ENCODE measurements at regions not wholly inside any gene's neighbourhood (a gene's known extent, or its start where the extent isn't known, plus 50 kb on each side); places are given as distances from the start of the nearest gene placed in this dataset.

DNA sequence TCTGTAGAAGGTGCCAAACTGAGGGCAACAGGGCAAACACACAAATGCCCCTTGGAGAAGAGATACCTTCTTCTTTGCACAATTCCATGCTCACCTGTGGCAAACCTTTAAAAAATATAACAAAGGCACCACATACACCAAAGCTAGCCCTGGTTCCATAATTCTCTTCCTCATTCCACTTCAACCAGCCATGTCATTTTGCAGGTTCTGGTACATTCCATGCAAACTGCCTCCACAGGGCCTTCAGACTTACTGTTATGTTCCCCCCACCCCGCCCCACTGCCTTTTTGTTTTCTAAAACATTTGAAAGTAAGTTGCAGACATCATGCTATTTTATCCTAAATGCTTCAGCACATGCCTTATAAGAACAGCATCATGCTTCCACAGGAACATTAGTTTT, 269.0 kb downstream of the NSUN3 start:
- Histone ChIP-seq H3K9me3 (ENCODE audit: insufficient read depth, low read depth, low read length) (no peaks in the 10 kb centered on the region), H3K4me1 (ENCODE audit: insufficient read depth, low read length) (no peaks in the 10 kb centered on the region), H3K27ac (ENCODE audit: low read depth, low read length) (no peak overlapping the region), H3K4me3 (ENCODE audit: insufficient read depth, low read depth, low read length) (no peak overlapping the region), H3K36me3 (ENCODE audit: insufficient read depth, low read length) (no peaks in the 10 kb centered on the region), H3K4me2 (ENCODE audit: low read length) (no peak overlapping the region), H3K27me3 (ENCODE audit: insufficient read depth, low read length) (no peaks in the 10 kb centered on the region), H3K79me2 (ENCODE audit: insufficient read depth, low read length) (no peaks in the 10 kb centered on the region), H3K9ac (ENCODE audit: low read length) (no peak overlapping the region), H4K20me1 (ENCODE audit: insufficient read depth, low read length) (no peaks in the 10 kb centered on the region), H2AFZ (ENCODE audit: low read depth, low read length) (no peak overlapping the region)
- Mint-ChIP-seq H3K36me3 (ENCODE audit: low read depth, unreplicated experiment) (no peaks in the 10 kb centered on the region), H3K4me1 (ENCODE audit: low read depth, unreplicated experiment) (no peaks in the 10 kb centered on the region), H3K9me3 (ENCODE audit: unreplicated experiment) (peaks cover 2% of the 10 kb centered on the region), H3K27me3 (ENCODE audit: low read depth, unreplicated experiment) (no peaks in the 10 kb centered on the region), H3K27ac (ENCODE audit: unreplicated experiment) (no peak overlapping the region), H3K4me3 (ENCODE audit: unreplicated experiment) (no peak overlapping the region)
- no peak for FAIRE-seq
- TF ChIP-seq, protein P1, sequence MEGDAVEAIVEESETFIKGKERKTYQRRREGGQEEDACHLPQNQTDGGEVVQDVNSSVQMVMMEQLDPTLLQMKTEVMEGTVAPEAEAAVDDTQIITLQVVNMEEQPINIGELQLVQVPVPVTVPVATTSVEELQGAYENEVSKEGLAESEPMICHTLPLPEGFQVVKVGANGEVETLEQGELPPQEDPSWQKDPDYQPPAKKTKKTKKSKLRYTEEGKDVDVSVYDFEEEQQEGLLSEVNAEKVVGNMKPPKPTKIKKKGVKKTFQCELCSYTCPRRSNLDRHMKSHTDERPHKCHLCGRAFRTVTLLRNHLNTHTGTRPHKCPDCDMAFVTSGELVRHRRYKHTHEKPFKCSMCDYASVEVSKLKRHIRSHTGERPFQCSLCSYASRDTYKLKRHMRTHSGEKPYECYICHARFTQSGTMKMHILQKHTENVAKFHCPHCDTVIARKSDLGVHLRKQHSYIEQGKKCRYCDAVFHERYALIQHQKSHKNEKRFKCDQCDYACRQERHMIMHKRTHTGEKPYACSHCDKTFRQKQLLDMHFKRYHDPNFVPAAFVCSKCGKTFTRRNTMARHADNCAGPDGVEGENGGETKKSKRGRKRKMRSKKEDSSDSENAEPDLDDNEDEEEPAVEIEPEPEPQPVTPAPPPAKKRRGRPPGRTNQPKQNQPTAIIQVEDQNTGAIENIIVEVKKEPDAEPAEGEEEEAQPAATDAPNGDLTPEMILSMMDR (IDR thresholded peaks at IDR 0.05; ENCODE audit: insufficient read depth, low read depth, low read length): no peak
- TF ChIP-seq EZH2 (IDR thresholded peaks at IDR 0.05; ENCODE audit: insufficient read depth, low read length): no peak
- DNase-seq (ENCODE audit: low read depth): no peak

- no peaks in the 10 kb centered on the region for H3K27me3 Mint-ChIP-seq (ENCODE audit: low read depth, unreplicated experiment)
- Histone ChIP-seq H3K27me3 (ENCODE audit: insufficient read depth, low read length) (no peaks in the 10 kb centered on the region), H2AFZ (ENCODE audit: low read depth, low read length) (no peak overlapping the region), H3K27ac (ENCODE audit: low read depth, low read length) (no peak overlapping the region), H3K4me2 (ENCODE audit: low read length) (no peak overlapping the region), H3K36me3 (ENCODE audit: insufficient read depth, low read length) (no peaks in the 10 kb centered on the region), H3K79me2 (ENCODE audit: insufficient read depth, low read length) (no peaks in the 10 kb centered on the region), H3K9ac (ENCODE audit: low read length) (no peak overlapping the region), H3K4me1 (ENCODE audit: insufficient read depth, low read length) (no peaks in the 10 kb centered on the region), H3K4me3 (ENCODE audit: insufficient read depth, low read depth, low read length) (no peak overlapping the region), H3K9me3 (ENCODE audit: insufficient read depth, low read depth, low read length) (no peaks in the 10 kb centered on the region), H4K20me1 (ENCODE audit: insufficient read depth, low read length) (no peaks in the 10 kb centered on the region)
- H3K27ac Mint-ChIP-seq (ENCODE audit: unreplicated experiment): no peak overlapping the region
- no peaks in the 10 kb centered on the region for H3K9me3 Mint-ChIP-seq (ENCODE audit: unreplicated experiment)
- FAIRE-seq (peak; percentile 52), DNase-seq (ENCODE audit: low read depth) (peak; percentile 47)
- no peaks in the 10 kb centered on the region for H3K4me1 Mint-ChIP-seq (ENCODE audit: low read depth, unreplicated experiment)
- no peaks in the 10 kb centered on the region for H3K36me3 Mint-ChIP-seq (ENCODE audit: low read depth, unreplicated experiment)
- TF ChIP-seq, protein P1 (IDR thresholded peaks at IDR 0.05; ENCODE audit: insufficient read depth, low read depth, low read length): peak; percentile 63
- TF ChIP-seq EZH2 (IDR thresholded peaks at IDR 0.05; ENCODE audit: insufficient read depth, low read length): no peak
- H3K4me3 Mint-ChIP-seq (ENCODE audit: unreplicated experiment): no peak overlapping the region
Measured at GRCh38 chr3:94336046-94336753, 273.3 kb downstream of the NSUN3 start.

DNA sequence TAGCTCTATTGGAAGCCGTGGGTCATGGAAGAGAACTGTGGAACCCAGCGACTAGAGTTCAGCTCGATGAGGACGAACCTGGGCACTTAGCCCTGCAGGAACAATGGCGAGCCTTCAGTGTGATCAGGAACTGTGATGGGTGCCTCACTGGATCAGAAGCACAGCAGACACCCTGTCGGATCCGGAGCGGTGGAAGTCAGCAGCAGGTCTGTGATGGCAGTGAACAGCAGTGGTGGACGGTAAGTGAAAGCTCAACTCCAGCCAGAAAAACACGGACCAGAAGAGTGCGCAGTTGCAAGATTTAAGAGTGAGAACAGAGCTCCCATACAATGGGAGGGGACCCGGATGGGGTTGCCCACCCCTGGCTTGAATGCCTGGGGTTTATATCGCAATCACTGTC, 282.2 kb downstream of the NSUN3 start:
- no peaks in the 10 kb centered on the region for H3K27me3 Mint-ChIP-seq (ENCODE audit: low read depth, unreplicated experiment)
- Histone ChIP-seq H3K27ac (ENCODE audit: low read depth, low read length) (no peak overlapping the region), H3K4me3 (ENCODE audit: insufficient read depth, low read depth, low read length) (no peak overlapping the region), H3K9ac (ENCODE audit: low read length) (no peak overlapping the region), H2AFZ (ENCODE audit: low read depth, low read length) (no peak overlapping the region), H3K4me1 (ENCODE audit: insufficient read depth, low read length) (no peaks in the 10 kb centered on the region), H4K20me1 (ENCODE audit: insufficient read depth, low read length) (no peaks in the 10 kb centered on the region), H3K36me3 (ENCODE audit: insufficient read depth, low read length) (no peaks in the 10 kb centered on the region), H3K79me2 (ENCODE audit: insufficient read depth, low read length) (no peaks in the 10 kb centered on the region), H3K27me3 (ENCODE audit: insufficient read depth, low read length) (no peaks in the 10 kb centered on the region), H3K4me2 (ENCODE audit: low read length) (no peak overlapping the region), H3K9me3 (ENCODE audit: insufficient read depth, low read depth, low read length) (no peaks in the 10 kb centered on the region)
- no peak overlapping the region for H3K27ac Mint-ChIP-seq (ENCODE audit: unreplicated experiment)
- TF ChIP-seq, protein P1 (IDR thresholded peaks at IDR 0.05; ENCODE audit: insufficient read depth, low read depth, low read length): no peak
- no peak for TF ChIP-seq EZH2 (IDR thresholded peaks at IDR 0.05; ENCODE audit: insufficient read depth, low read length)
- no peaks in the 10 kb centered on the region for H3K4me1 Mint-ChIP-seq (ENCODE audit: low read depth, unreplicated experiment)
- DNase-seq (ENCODE audit: low read depth) (no peak), FAIRE-seq (no peak)
- peaks cover 3% of the 10 kb centered on the region for H3K9me3 Mint-ChIP-seq (ENCODE audit: unreplicated experiment)
- no peak overlapping the region for H3K4me3 Mint-ChIP-seq (ENCODE audit: unreplicated experiment)
- H3K36me3 Mint-ChIP-seq (ENCODE audit: low read depth, unreplicated experiment): no peaks in the 10 kb centered on the region

Data from astrocyte (in vitro differentiated cells and primary cell).